Neural cell (in vitro differentiated cells): ENCODE measurements at regions not wholly inside any gene's neighbourhood (a gene's known extent, or its start where the extent isn't known, plus 50 kb on each side); places are given as distances from the start of the nearest gene placed in this dataset.

Experiments
- EZH2 ChIP-seq: fragments of 200-600, 300-800 bp; shearing (Covaris generic), sonication (generic); IDR thresholded peaks from 2 replicates; pipeline ENCODE4 v1.6.1; 2014; ENCODE audit warnings: antibody characterized with exemption, low read length, borderline replicate concordance, mild to moderate bottlenecking; ENCODE audit not compliant: insufficient read depth, poor library complexity, severe bottlenecking
- MXI1 ChIP-seq: fragments of 450-650 bp; conservative IDR thresholded peaks from 2 replicates; pipeline ENCODE4 v1.6.1; 2014; ENCODE audit warnings: antibody characterized with exemption, mild to moderate bottlenecking; ENCODE audit not compliant: poor library complexity, severe bottlenecking
- TF ChIP-seq, protein P1 (sequence below): fragments of 450-650 bp; IDR thresholded peaks from 2 replicates; pipeline ENCODE4 v1.5.1; 2014; ENCODE audit warnings: antibody characterized with exemption, mild to moderate bottlenecking, moderate library complexity; ENCODE audit not compliant: poor library complexity, severe bottlenecking
- TF ChIP-seq, protein P2 (sequence below): IDR thresholded peaks from 2 replicates; pipeline ENCODE4 v1.6.1; 2012; ENCODE audit warnings: borderline replicate concordance

DNA sequence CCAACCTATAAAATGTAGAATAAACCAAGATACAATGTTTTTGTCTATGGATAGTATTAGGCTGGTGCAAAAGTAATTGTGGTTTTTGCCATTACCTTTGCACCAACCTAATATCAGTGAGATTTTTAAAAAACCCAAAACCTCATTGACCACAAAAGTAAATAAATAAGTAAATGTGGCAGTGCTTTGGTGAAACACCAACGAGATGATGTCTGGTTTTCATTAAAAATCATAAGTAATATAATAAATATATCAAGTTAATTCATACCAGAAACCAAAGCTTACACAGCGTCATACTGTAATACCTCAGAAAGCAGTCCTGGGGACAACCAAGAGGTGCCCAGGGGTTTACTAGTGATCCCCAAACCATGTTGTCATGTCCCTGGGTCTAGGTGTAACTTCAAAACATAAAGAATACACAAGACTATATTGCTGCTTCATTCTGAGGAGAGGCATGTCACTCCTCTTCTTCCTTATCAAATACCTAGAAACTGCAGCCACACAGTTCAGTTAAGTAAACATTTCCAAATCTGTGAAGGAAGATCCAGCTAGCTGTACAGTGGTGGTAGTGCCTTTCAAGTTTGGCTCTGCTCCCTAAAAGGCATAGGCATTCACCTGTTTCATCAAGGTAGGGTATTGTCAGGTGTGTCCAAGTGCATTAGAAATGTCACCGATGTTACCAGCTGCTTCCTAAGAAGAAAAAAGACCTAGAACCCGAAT is 51.6 kb upstream of the ZC3H11B start:
- TF ChIP-seq, protein P1, sequence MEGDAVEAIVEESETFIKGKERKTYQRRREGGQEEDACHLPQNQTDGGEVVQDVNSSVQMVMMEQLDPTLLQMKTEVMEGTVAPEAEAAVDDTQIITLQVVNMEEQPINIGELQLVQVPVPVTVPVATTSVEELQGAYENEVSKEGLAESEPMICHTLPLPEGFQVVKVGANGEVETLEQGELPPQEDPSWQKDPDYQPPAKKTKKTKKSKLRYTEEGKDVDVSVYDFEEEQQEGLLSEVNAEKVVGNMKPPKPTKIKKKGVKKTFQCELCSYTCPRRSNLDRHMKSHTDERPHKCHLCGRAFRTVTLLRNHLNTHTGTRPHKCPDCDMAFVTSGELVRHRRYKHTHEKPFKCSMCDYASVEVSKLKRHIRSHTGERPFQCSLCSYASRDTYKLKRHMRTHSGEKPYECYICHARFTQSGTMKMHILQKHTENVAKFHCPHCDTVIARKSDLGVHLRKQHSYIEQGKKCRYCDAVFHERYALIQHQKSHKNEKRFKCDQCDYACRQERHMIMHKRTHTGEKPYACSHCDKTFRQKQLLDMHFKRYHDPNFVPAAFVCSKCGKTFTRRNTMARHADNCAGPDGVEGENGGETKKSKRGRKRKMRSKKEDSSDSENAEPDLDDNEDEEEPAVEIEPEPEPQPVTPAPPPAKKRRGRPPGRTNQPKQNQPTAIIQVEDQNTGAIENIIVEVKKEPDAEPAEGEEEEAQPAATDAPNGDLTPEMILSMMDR: no peak
- TF ChIP-seq EZH2 (no peak), MXI1 (no peak)
- TF ChIP-seq, protein P2, sequence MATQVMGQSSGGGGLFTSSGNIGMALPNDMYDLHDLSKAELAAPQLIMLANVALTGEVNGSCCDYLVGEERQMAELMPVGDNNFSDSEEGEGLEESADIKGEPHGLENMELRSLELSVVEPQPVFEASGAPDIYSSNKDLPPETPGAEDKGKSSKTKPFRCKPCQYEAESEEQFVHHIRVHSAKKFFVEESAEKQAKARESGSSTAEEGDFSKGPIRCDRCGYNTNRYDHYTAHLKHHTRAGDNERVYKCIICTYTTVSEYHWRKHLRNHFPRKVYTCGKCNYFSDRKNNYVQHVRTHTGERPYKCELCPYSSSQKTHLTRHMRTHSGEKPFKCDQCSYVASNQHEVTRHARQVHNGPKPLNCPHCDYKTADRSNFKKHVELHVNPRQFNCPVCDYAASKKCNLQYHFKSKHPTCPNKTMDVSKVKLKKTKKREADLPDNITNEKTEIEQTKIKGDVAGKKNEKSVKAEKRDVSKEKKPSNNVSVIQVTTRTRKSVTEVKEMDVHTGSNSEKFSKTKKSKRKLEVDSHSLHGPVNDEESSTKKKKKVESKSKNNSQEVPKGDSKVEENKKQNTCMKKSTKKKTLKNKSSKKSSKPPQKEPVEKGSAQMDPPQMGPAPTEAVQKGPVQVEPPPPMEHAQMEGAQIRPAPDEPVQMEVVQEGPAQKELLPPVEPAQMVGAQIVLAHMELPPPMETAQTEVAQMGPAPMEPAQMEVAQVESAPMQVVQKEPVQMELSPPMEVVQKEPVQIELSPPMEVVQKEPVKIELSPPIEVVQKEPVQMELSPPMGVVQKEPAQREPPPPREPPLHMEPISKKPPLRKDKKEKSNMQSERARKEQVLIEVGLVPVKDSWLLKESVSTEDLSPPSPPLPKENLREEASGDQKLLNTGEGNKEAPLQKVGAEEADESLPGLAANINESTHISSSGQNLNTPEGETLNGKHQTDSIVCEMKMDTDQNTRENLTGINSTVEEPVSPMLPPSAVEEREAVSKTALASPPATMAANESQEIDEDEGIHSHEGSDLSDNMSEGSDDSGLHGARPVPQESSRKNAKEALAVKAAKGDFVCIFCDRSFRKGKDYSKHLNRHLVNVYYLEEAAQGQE: no peak
